ENCODE measurements at regions not wholly inside any gene's neighbourhood (a gene's known extent, or its start where the extent isn't known, plus 50 kb on each side); places are given as distances from the start of the nearest gene placed in this dataset.

GRCh38 chr12:97276661-97277429 lies 185.8 kb upstream of the RMST start:
- H3K9ac ChIP-seq (ENCODE audit: insufficient read length, low read depth): peak overlapping the region; percentile 1
- H3K27me3 ChIP-seq (ENCODE audit: insufficient read depth, insufficient read length): no peaks in the 10 kb centered on the region
- H3K36me3 ChIP-seq (ENCODE audit: insufficient read depth, insufficient read length, low read length): no peaks in the 10 kb centered on the region
- no peak overlapping the region for H3K4me3 ChIP-seq (ENCODE audit: insufficient read length, low read depth)
- no peak for DNase-seq (ENCODE audit: low read depth, low spot score)
- H3K9me3 ChIP-seq (ENCODE audit: insufficient read depth, low read length): peaks cover 15% of the 10 kb centered on the region
- TF ChIP-seq YY1 (IDR thresholded peaks at IDR 0.05; ENCODE audit: insufficient read depth, insufficient read length) (no peak), SUZ12 (IDR thresholded peaks at IDR 0.05; ENCODE audit: extremely low read depth, insufficient read depth, insufficient read length) (no peak), ZNF274 (IDR thresholded peaks at IDR 0.05; ENCODE audit: low read depth, low read length) (no peak)
- no peaks in the 10 kb centered on the region for H3K4me1 ChIP-seq (ENCODE audit: insufficient read depth, insufficient read length)

DNA sequence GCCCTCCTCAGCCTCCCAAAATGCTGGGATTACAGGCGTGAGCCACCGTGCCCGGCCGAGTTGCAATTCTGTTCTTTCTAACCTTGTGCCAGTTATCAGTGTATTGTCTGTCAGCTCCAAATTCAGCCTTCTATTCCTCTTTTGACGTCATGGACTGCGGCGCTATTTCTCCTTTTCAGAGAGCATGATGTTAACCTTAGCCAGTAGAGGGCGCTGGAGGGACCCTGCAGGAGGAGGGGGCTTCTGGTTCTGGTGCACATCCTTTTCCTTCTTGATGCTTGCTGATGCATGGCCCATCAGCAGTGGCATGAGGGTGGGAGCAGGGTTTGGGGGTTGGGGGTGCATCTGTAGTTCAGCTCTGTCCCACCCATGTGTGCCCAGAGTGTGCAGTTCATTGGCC lies 179.3 kb upstream of the RMST start:
- no peaks in the 10 kb centered on the region for H3K27me3 ChIP-seq (ENCODE audit: insufficient read depth, insufficient read length)
- no peak for TF ChIP-seq YY1 (IDR thresholded peaks at IDR 0.05; ENCODE audit: insufficient read depth, insufficient read length)
- no peak overlapping the region for H3K4me3 ChIP-seq (ENCODE audit: insufficient read length, low read depth)
- H3K36me3 ChIP-seq (ENCODE audit: insufficient read depth, insufficient read length, low read length): no peaks in the 10 kb centered on the region
- no peaks in the 10 kb centered on the region for H3K4me1 ChIP-seq (ENCODE audit: insufficient read depth, insufficient read length)
- peak; percentile 33 for DNase-seq (ENCODE audit: low read depth, low spot score)
- H3K9me3 ChIP-seq (ENCODE audit: insufficient read depth, low read length): peaks cover 11% of the 10 kb centered on the region; the same call in 1 of the 2 replicates
- H3K9ac ChIP-seq (ENCODE audit: insufficient read length, low read depth): no peak overlapping the region

GRCh38 chr12:97288531-97288930 lies 174.1 kb upstream of the RMST start:
- Histone ChIP-seq H3K36me3 (ENCODE audit: insufficient read depth, insufficient read length, low read length) (no peaks in the 10 kb centered on the region), H3K4me1 (ENCODE audit: insufficient read depth, insufficient read length) (no peaks in the 10 kb centered on the region), H3K27me3 (ENCODE audit: insufficient read depth, insufficient read length) (no peaks in the 10 kb centered on the region), H3K9ac (ENCODE audit: insufficient read length, low read depth) (no peak overlapping the region), H3K9me3 (ENCODE audit: insufficient read depth, low read length) (peaks cover 6% of the 10 kb centered on the region; the same call in 1 of the 2 replicates), H3K4me3 (ENCODE audit: insufficient read length, low read depth) (no peak overlapping the region)
- TF ChIP-seq SUZ12 (IDR thresholded peaks at IDR 0.05; ENCODE audit: extremely low read depth, insufficient read depth, insufficient read length) (no peak), YY1 (IDR thresholded peaks at IDR 0.05; ENCODE audit: insufficient read depth, insufficient read length) (no peak), ZNF274 (IDR thresholded peaks at IDR 0.05; ENCODE audit: low read depth, low read length) (no peak)
- DNase-seq (ENCODE audit: low read depth, low spot score): no peak

- H3K36me3 ChIP-seq (ENCODE audit: insufficient read depth, insufficient read length, low read length): no peaks in the 10 kb centered on the region
- no peak for TF ChIP-seq SUZ12 (IDR thresholded peaks at IDR 0.05; ENCODE audit: extremely low read depth, insufficient read depth, insufficient read length)
- no peak for TF ChIP-seq YY1 (IDR thresholded peaks at IDR 0.05; ENCODE audit: insufficient read depth, insufficient read length)
- TF ChIP-seq ZNF274 (IDR thresholded peaks at IDR 0.05; ENCODE audit: low read depth, low read length): no peak
- no peak for DNase-seq (ENCODE audit: low read depth, low spot score)
- H3K9me3 ChIP-seq (ENCODE audit: insufficient read depth, low read length): peaks cover 21% of the 10 kb centered on the region
- H3K9ac ChIP-seq (ENCODE audit: insufficient read length, low read depth): no peak overlapping the region
- no peak overlapping the region for H3K4me3 ChIP-seq (ENCODE audit: insufficient read length, low read depth)
- H3K4me1 ChIP-seq (ENCODE audit: insufficient read depth, insufficient read length): no peaks in the 10 kb centered on the region
- H3K27me3 ChIP-seq (ENCODE audit: insufficient read depth, insufficient read length): no peaks in the 10 kb centered on the region
Measured at GRCh38 chr12:97292588-97292987, 170.0 kb upstream of the RMST start.

- H3K27me3 ChIP-seq (ENCODE audit: insufficient read depth, insufficient read length): no peaks in the 10 kb centered on the region
- H3K9ac ChIP-seq (ENCODE audit: insufficient read length, low read depth): no peak overlapping the region
- DNase-seq (ENCODE audit: low read depth, low spot score): no peak
- no peaks in the 10 kb centered on the region for H3K4me1 ChIP-seq (ENCODE audit: insufficient read depth, insufficient read length)
- H3K4me3 ChIP-seq (ENCODE audit: insufficient read length, low read depth): no peak overlapping the region
- H3K36me3 ChIP-seq (ENCODE audit: insufficient read depth, insufficient read length, low read length): no peaks in the 10 kb centered on the region
- TF ChIP-seq YY1 (IDR thresholded peaks at IDR 0.05; ENCODE audit: insufficient read depth, insufficient read length) (no peak), ZNF274 (IDR thresholded peaks at IDR 0.05; ENCODE audit: low read depth, low read length) (no peak), SUZ12 (IDR thresholded peaks at IDR 0.05; ENCODE audit: extremely low read depth, insufficient read depth, insufficient read length) (no peak)
- H3K9me3 ChIP-seq (ENCODE audit: insufficient read depth, low read length): peaks cover 25% of the 10 kb centered on the region
Measured at GRCh38 chr12:97293541-97293940, 169.1 kb upstream of the RMST start.

- H3K4me1 ChIP-seq (ENCODE audit: insufficient read depth, insufficient read length): no peaks in the 10 kb centered on the region
- no peak for DNase-seq (ENCODE audit: low read depth, low spot score)
- TF ChIP-seq YY1 (IDR thresholded peaks at IDR 0.05; ENCODE audit: insufficient read depth, insufficient read length) (no peak), ZNF274 (IDR thresholded peaks at IDR 0.05; ENCODE audit: low read depth, low read length) (no peak), SUZ12 (IDR thresholded peaks at IDR 0.05; ENCODE audit: extremely low read depth, insufficient read depth, insufficient read length) (no peak)
Measured at GRCh38 chr12:97299847-97300246, 162.8 kb upstream of the RMST start.

GRCh38 chr12:97300431-97300830 lies 162.2 kb upstream of the RMST start:
- Histone ChIP-seq H3K27me3 (ENCODE audit: insufficient read depth, insufficient read length) (no peaks in the 10 kb centered on the region), H3K4me3 (ENCODE audit: insufficient read length, low read depth) (no peak overlapping the region), H3K9me3 (ENCODE audit: insufficient read depth, low read length) (peaks cover 19% of the 10 kb centered on the region), H3K36me3 (ENCODE audit: insufficient read depth, insufficient read length, low read length) (no peaks in the 10 kb centered on the region), H3K4me1 (ENCODE audit: insufficient read depth, insufficient read length) (no peaks in the 10 kb centered on the region), H3K9ac (ENCODE audit: insufficient read length, low read depth) (no peak overlapping the region)
- no peak for DNase-seq (ENCODE audit: low read depth, low spot score)
- TF ChIP-seq YY1 (IDR thresholded peaks at IDR 0.05; ENCODE audit: insufficient read depth, insufficient read length): no peak
- no peak for TF ChIP-seq SUZ12 (IDR thresholded peaks at IDR 0.05; ENCODE audit: extremely low read depth, insufficient read depth, insufficient read length)
- no peak for TF ChIP-seq ZNF274 (IDR thresholded peaks at IDR 0.05; ENCODE audit: low read depth, low read length)

More at GRCh38 chr12:97299847-97300246, 162.8 kb upstream of the RMST start:
- Histone ChIP-seq H3K4me3 (ENCODE audit: insufficient read length, low read depth) (no peak overlapping the region), H3K9me3 (ENCODE audit: insufficient read depth, low read length) (peaks cover 25% of the 10 kb centered on the region), H3K36me3 (ENCODE audit: insufficient read depth, insufficient read length, low read length) (no peaks in the 10 kb centered on the region), H3K9ac (ENCODE audit: insufficient read length, low read depth) (no peak overlapping the region), H3K27me3 (ENCODE audit: insufficient read depth, insufficient read length) (no peaks in the 10 kb centered on the region)
